SU-DHL-6 (cell line): ENCODE measurements at regions not wholly inside any gene's neighbourhood (a gene's known extent, or its start where the extent isn't known, plus 50 kb on each side); places are given as distances from the start of the nearest gene placed in this dataset.

Experiments
- H2AFZ ChIP-seq: fragments of 200-600 bp; sonication (generic); 2 replicates; pipeline ENCODE4 v1.6.1; 2014; ENCODE audit warnings: low read depth, mild to moderate bottlenecking, moderate library complexity, mixed read lengths, antibody characterized with exemption, low read length; ENCODE audit not compliant: severe bottlenecking
- H3F3A ChIP-seq: fragments of 200-600 bp; shearing (Covaris generic); 2 replicates; pipeline ENCODE4 v1.6.0; 2016; ENCODE audit warnings: antibody characterized with exemption, mild to moderate bottlenecking; ENCODE audit not compliant: insufficient read depth
- H3K27ac ChIP-seq: fragments of 200-600 bp; sonication (generic); 2 replicates; pipeline ENCODE4 v1.5.1; 2016; ENCODE audit warnings: low read depth, mild to moderate bottlenecking, low read length, moderate library complexity, mixed read lengths
- H3K27me3 ChIP-seq: fragments of 200-600 bp; sonication (generic), shearing (Covaris generic); 2 replicates; pipeline ENCODE4 v1.6.0; 2014; ENCODE audit warnings: mild to moderate bottlenecking, low read length
- H3K36me3 ChIP-seq: fragments of 200-600 bp; sonication (generic); 2 replicates; pipeline ENCODE4 v1.6.1; 2014; ENCODE audit warnings: mild to moderate bottlenecking, low read length, mixed read lengths
- H3K4me2 ChIP-seq: fragments of 300-600, 200-600 bp; shearing (Covaris generic), sonication (generic); 2 replicates; pipeline ENCODE4 v1.6.0; 2014; ENCODE audit warnings: low read length, low read depth, mild to moderate bottlenecking; ENCODE audit not compliant: poor library complexity, severe bottlenecking
- H3K4me3 ChIP-seq: fragments of 200-600 bp; sonication (generic); 2 replicates; pipeline ENCODE4 v1.5.1; 2014; ENCODE audit warnings: antibody characterized with exemption, low read length, mild to moderate bottlenecking, mixed read lengths; ENCODE audit not compliant: insufficient read depth, poor library complexity, severe bottlenecking
- H3K79me2 ChIP-seq: fragments of 200-600 bp; sonication (generic); 2 replicates; pipeline ENCODE4 v1.6.1; 2014; ENCODE audit warnings: mild to moderate bottlenecking, low read length, moderate library complexity; ENCODE audit not compliant: insufficient read depth
- H3K9ac ChIP-seq: fragments of 200-600 bp; sonication (generic); 2 replicates; pipeline ENCODE4 v1.7.0; 2014; ENCODE audit warnings: mild to moderate bottlenecking, low read length
- H3K9me2 ChIP-seq: fragments of 200-600 bp; sonication (generic); replicated peaks from 2 replicates; pipeline ENCODE4 v1.6.1; 2014; ENCODE audit warnings: low read length; ENCODE audit not compliant: insufficient read depth
- H3K9me3 ChIP-seq: fragments of 200-600 bp; sonication (generic); 2 replicates; pipeline ENCODE4 v1.6.1; 2014; ENCODE audit warnings: low read length, mixed read lengths; ENCODE audit not compliant: insufficient read depth
- H4K20me1 ChIP-seq: fragments of 200-600 bp; sonication (generic); 2 replicates; pipeline ENCODE4 v1.6.1; 2014; ENCODE audit warnings: low read depth, mild to moderate bottlenecking, antibody characterized with exemption, low read length, moderate library complexity, mixed read lengths
- EZH2phosphoT487 ChIP-seq: fragments of 200-600 bp; sonication (generic), shearing (Covaris generic); conservative IDR thresholded peaks from 2 replicates; pipeline ENCODE4 v1.6.1; 2018; ENCODE audit warnings: mild to moderate bottlenecking, antibody characterized with exemption, low read length, moderate library complexity, mixed read lengths
- TF ChIP-seq, protein P1 (sequence below): fragments of 200-600 bp; sonication (generic); IDR thresholded peaks from one replicate; pipeline ENCODE4 v1.5.1; 2017; ENCODE audit warnings: antibody characterized with exemption, mild to moderate bottlenecking, low read length, moderate library complexity; ENCODE audit not compliant: insufficient read depth, poor library complexity, severe bottlenecking

GRCh38 chr7:53596230-53596629 is 560.8 kb downstream of the POM121L12 start:
- no peak overlapping the region for H2AFZ ChIP-seq
- H3K9me2 ChIP-seq = 0 out of 2 replicates have a peak, but pooled peaks cover 5% of the 10 kb centered on the region
- no peak overlapping the region for H3K4me2 ChIP-seq
- H3K9ac ChIP-seq = no peak overlapping the region
- no peak overlapping the region for H3K27ac ChIP-seq
- TF ChIP-seq EZH2phosphoT487 = no peak
- TF ChIP-seq, protein P1, sequence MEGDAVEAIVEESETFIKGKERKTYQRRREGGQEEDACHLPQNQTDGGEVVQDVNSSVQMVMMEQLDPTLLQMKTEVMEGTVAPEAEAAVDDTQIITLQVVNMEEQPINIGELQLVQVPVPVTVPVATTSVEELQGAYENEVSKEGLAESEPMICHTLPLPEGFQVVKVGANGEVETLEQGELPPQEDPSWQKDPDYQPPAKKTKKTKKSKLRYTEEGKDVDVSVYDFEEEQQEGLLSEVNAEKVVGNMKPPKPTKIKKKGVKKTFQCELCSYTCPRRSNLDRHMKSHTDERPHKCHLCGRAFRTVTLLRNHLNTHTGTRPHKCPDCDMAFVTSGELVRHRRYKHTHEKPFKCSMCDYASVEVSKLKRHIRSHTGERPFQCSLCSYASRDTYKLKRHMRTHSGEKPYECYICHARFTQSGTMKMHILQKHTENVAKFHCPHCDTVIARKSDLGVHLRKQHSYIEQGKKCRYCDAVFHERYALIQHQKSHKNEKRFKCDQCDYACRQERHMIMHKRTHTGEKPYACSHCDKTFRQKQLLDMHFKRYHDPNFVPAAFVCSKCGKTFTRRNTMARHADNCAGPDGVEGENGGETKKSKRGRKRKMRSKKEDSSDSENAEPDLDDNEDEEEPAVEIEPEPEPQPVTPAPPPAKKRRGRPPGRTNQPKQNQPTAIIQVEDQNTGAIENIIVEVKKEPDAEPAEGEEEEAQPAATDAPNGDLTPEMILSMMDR = no peak
- H4K20me1 ChIP-seq = no peaks in the 10 kb centered on the region
- H3K4me3 ChIP-seq = no peak overlapping the region
- H3F3A ChIP-seq = no peaks in the 10 kb centered on the region
- 0 out of 2 replicates have a peak, but pooled peaks cover 3% of the 10 kb centered on the region for H3K9me3 ChIP-seq
- no peaks in the 10 kb centered on the region for H3K27me3 ChIP-seq
- no peaks in the 10 kb centered on the region for H3K36me3 ChIP-seq
- H3K79me2 ChIP-seq = no peaks in the 10 kb centered on the region

DNA sequence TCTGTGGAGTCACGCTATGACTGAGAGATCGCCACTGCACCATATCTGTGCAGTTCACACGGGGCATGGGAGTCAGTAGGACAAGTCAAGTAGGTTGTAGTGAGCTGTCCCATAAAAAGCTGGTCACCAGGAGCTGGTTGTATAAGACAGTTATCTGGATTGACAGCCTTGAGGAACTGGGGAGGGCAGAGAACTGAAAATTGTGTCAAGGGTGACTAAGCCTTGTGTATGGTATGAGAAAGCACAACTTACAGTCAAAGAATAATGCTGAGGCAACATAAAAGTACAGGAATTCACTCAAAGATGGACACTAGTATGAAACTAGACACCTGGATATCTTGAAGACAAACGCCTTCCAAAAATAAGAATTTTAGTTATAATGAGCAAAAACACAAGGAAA is 564.9 kb downstream of the POM121L12 start:
- no peak for TF ChIP-seq EZH2phosphoT487
- TF ChIP-seq, protein P1 = no peak
- no peak overlapping the region for H3K4me3 ChIP-seq
- no peaks in the 10 kb centered on the region for H3K27me3 ChIP-seq
- no peak overlapping the region for H3K4me2 ChIP-seq
- H3K9me2 ChIP-seq = 0 out of 2 replicates have a peak, but pooled peaks cover 5% of the 10 kb centered on the region
- H3K9ac ChIP-seq = no peak overlapping the region
- H3K36me3 ChIP-seq = no peaks in the 10 kb centered on the region
- no peaks in the 10 kb centered on the region for H3K79me2 ChIP-seq
- H3F3A ChIP-seq = no peaks in the 10 kb centered on the region
- H2AFZ ChIP-seq = no peak overlapping the region
- 0 out of 2 replicates have a peak, but pooled peaks cover 3% of the 10 kb centered on the region for H3K9me3 ChIP-seq
- H4K20me1 ChIP-seq = no peaks in the 10 kb centered on the region
- H3K27ac ChIP-seq = no peak overlapping the region

DNA sequence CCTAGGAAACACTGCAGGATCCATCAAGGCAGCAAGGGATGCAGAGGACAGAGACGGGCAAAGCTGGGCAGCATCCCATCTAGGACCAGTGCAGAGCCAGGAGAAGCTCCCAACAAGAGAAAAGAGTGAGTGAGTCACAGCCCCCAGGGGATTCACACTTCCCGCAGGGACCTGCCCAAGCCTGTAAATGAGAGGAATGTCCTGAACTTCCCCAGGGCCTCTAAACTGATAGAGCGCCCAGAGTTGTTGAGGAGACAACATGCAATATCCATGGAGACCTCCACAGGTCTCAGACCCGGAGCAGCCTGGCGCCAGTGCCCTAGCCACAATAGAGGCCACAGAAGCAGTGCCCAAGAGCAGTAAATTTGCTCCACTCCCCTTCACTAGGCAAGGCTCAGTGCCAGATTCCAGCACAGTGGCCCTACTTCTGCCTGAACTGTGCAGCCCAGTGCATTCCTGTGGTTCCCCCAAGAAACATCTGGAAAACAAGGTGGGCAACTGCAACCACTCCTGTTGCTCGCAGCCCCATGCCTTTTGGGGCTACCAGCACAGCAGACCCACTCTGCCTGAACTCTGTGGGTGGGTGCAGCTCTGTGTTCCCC is 567.5 kb downstream of the POM121L12 start:
- H3K27ac ChIP-seq = no peak overlapping the region
- H3K27me3 ChIP-seq = no peaks in the 10 kb centered on the region
- H3K4me2 ChIP-seq = no peak overlapping the region
- no peaks in the 10 kb centered on the region for H3K79me2 ChIP-seq
- no peak for TF ChIP-seq EZH2phosphoT487
- TF ChIP-seq, protein P1 = no peak
- 0 out of 2 replicates have a peak, but pooled peaks cover under 1% of the 10 kb centered on the region for H3K9me3 ChIP-seq
- no peaks in the 10 kb centered on the region for H3F3A ChIP-seq
- H3K4me3 ChIP-seq = no peak overlapping the region
- H3K9me2 ChIP-seq = no peaks in the 10 kb centered on the region
- H2AFZ ChIP-seq = no peak overlapping the region
- H3K9ac ChIP-seq = no peak overlapping the region
- no peaks in the 10 kb centered on the region for H3K36me3 ChIP-seq
- no peaks in the 10 kb centered on the region for H4K20me1 ChIP-seq
